Prostate gland (tissue), 2 donors: ENCODE measurements at regions not wholly inside any gene's neighbourhood (a gene's known extent, or its start where the extent isn't known, plus 50 kb on each side); places are given as distances from the start of the nearest gene placed in this dataset.

Experiments
- CTCF ChIP-seq, 4 experiments: fragments of 200-600 bp in 2 of 4; fragments of 450-650 bp in 2 of 4; sonication (generic) in 2 of 4; IDR thresholded peaks; 1 replicate in 3 of 4; 2 replicates in 1 of 4; pipeline ENCODE4 v1.5.1; 2016 to 2019; ENCODE audit warnings: antibody characterized with exemption in 4 of 4, mild to moderate bottlenecking in 2 of 4, moderate library complexity in 2 of 4
- POLR2A ChIP-seq: fragments of 450-650 bp; IDR thresholded peaks from one replicate; pipeline ENCODE4 v1.6.1; 2016; ENCODE audit warnings: antibody characterized with exemption, mild to moderate bottlenecking
- POLR2AphosphoS5 ChIP-seq: sonication (generic); formaldehyde crosslinking; IDR thresholded peaks from one replicate; pipeline ENCODE4 v1.6.1; 2017; ENCODE audit warnings: antibody characterized with exemption

GRCh38 chr1:195761104-195761503 is 847.1 kb downstream of the KCNT2 start:
- TF ChIP-seq POLR2A (no peak), CTCF (IDR thresholded peaks at IDR 0.05) (no peak), POLR2AphosphoS5 (no peak)
